Gastroesophageal sphincter (tissue), 3 donors: ENCODE measurements at regions not wholly inside any gene's neighbourhood (a gene's known extent, or its start where the extent isn't known, plus 50 kb on each side); places are given as distances from the start of the nearest gene placed in this dataset.

ENCODE experiments used
- POLR2A ChIP-seq, 2 donors: fragments of 450-650 bp; IDR thresholded peaks; one replicate each; pipeline ENCODE4 v1.6.1; 2017; ENCODE audit warnings: antibody characterized with exemption in 2 of 2, mild to moderate bottlenecking in 2 of 2, moderate library complexity in 1 of 2
- POLR2AphosphoS5 ChIP-seq: sonication (generic); formaldehyde crosslinking; IDR thresholded peaks from one replicate; pipeline ENCODE4 v1.6.1; 2017; ENCODE audit warnings: antibody characterized with exemption
- TF ChIP-seq, protein P1 (sequence below), 4 experiments: fragments of 200-600 bp in 2 of 4; fragments of 450-650 bp in 2 of 4; sonication (generic) in 1 of 4; IDR thresholded peaks; one replicate each; pipeline ENCODE4 v1.5.1; 2017 to 2019; ENCODE audit warnings: antibody characterized with exemption in 4 of 4, mild to moderate bottlenecking in 2 of 4, moderate library complexity in 2 of 4

DNA sequence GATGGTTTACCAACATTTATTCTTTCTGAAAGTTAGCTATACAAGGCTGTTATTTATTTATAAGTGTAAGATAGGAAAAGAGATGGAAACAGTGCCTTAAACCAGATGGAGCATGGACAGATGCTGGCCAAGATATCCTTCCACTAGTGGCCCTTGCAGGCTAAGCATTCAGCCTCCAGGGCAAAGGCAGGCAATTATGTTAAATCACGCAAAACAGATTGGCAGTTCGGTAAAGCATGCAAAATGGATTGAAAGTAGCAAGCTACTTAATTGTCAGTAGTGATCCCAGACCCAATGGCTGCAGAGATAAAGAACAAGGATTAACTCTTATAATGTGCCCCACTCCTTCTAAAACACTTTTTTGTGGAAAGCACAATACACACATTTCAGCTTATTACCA, 105.4 kb upstream of the MAP4K3 start:
- TF ChIP-seq, protein P1, sequence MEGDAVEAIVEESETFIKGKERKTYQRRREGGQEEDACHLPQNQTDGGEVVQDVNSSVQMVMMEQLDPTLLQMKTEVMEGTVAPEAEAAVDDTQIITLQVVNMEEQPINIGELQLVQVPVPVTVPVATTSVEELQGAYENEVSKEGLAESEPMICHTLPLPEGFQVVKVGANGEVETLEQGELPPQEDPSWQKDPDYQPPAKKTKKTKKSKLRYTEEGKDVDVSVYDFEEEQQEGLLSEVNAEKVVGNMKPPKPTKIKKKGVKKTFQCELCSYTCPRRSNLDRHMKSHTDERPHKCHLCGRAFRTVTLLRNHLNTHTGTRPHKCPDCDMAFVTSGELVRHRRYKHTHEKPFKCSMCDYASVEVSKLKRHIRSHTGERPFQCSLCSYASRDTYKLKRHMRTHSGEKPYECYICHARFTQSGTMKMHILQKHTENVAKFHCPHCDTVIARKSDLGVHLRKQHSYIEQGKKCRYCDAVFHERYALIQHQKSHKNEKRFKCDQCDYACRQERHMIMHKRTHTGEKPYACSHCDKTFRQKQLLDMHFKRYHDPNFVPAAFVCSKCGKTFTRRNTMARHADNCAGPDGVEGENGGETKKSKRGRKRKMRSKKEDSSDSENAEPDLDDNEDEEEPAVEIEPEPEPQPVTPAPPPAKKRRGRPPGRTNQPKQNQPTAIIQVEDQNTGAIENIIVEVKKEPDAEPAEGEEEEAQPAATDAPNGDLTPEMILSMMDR (IDR thresholded peaks at IDR 0.05), result no peak
- TF ChIP-seq POLR2AphosphoS5 (no peak), POLR2A (IDR thresholded peaks at IDR 0.05) (no peak)
